Fibroblast of mammary gland (primary cell): ENCODE measurements at regions not wholly inside any gene's neighbourhood (a gene's known extent, or its start where the extent isn't known, plus 50 kb on each side); places are given as distances from the start of the nearest gene placed in this dataset.

Experiments
- DNase-seq: peaks from one replicate; pipeline ENCODE4 v3.0.0-alpha.2; 2010; ENCODE audit warnings: low read depth
- H3K4me3 ChIP-seq: 2 replicates; pipeline ENCODE4 v1.5.1; 2011; ENCODE audit warnings: low read depth, mild to moderate bottlenecking, low read length, moderate library complexity; ENCODE audit not compliant: control insufficient read depth
- CTCF ChIP-seq: conservative IDR thresholded peaks from 2 replicates; pipeline ENCODE4 v1.5.1; 2011; ENCODE audit warnings: low read depth, low read length, inconsistent platforms; ENCODE audit not compliant: control insufficient read depth, insufficient read depth

- DNase-seq, result no peak
- TF ChIP-seq CTCF, result no peak
- no peak overlapping the region for H3K4me3 ChIP-seq
These were observed 59.9 kb downstream of the VCPKMT start for GRCh38 chr14:50056435-50056834.

GRCh38 chr14:50057331-50057730, 59.0 kb downstream of the VCPKMT start:
- no peak for TF ChIP-seq CTCF
- no peak for DNase-seq

GRCh38 chr14:50058113-50058512, 58.3 kb downstream of the VCPKMT start:
- DNase-seq, result no peak
- no peak for TF ChIP-seq CTCF
- no peak overlapping the region for H3K4me3 ChIP-seq

More at GRCh38 chr14:50057331-50057730, 59.0 kb downstream of the VCPKMT start:
- H3K4me3 ChIP-seq, result no peak overlapping the region
